MM.1S (cell line): ENCODE measurements at regions not wholly inside any gene's neighbourhood (a gene's known extent, or its start where the extent isn't known, plus 50 kb on each side); places are given as distances from the start of the nearest gene placed in this dataset.

Experiments
- EZH2 ChIP-seq: fragments of 300-600 bp; sonication (generic); optimal IDR thresholded peaks from 2 replicates; pipeline ENCODE3; 2017; ENCODE audit warnings: low read depth, mild to moderate bottlenecking, antibody characterized with exemption, low read length, mixed read lengths
- EZH2phosphoT487 ChIP-seq: fragments of 300-600 bp; sonication (generic); IDR thresholded peaks from 2 replicates; pipeline ENCODE4 v1.6.1; 2018; ENCODE audit warnings: antibody characterized with exemption, low read length
- TF ChIP-seq, protein P1 (sequence below): fragments of 300-600 bp; sonication (generic); IDR thresholded peaks from 2 replicates; pipeline ENCODE4 v1.5.1; 2016; ENCODE audit warnings: antibody characterized with exemption, low read length, mixed read lengths

DNA sequence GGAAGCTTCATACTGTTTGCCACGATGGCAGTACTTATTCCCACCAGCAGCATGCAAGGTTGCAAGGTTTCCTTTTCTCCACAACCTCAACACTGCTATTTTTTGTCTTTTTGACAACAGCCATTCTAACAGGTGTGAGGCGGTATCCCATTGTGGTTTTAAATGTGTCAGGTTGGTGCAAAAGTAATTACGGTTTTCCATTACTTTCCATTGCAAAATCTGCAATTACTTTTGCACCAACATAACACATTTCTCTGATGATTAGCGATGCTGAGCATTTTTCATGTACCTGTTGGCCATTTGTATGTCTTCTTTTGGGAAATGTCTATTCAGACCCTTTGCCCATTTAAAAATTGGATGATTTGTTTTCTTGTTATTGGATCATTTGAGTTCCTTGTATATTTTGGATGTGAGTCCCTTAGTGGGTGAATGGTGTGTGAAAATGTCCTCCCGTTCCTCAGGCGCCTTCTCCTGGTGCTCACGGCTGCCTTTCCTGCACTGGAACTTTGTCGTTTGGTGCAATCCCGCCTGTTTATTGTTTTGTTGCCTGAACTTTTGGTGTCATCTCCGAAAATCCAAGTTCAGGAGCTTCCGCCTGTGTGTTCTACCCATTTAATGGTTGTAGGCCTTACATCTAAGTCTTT is 213.6 kb downstream of the KIF26A start:
- TF ChIP-seq, protein P1, sequence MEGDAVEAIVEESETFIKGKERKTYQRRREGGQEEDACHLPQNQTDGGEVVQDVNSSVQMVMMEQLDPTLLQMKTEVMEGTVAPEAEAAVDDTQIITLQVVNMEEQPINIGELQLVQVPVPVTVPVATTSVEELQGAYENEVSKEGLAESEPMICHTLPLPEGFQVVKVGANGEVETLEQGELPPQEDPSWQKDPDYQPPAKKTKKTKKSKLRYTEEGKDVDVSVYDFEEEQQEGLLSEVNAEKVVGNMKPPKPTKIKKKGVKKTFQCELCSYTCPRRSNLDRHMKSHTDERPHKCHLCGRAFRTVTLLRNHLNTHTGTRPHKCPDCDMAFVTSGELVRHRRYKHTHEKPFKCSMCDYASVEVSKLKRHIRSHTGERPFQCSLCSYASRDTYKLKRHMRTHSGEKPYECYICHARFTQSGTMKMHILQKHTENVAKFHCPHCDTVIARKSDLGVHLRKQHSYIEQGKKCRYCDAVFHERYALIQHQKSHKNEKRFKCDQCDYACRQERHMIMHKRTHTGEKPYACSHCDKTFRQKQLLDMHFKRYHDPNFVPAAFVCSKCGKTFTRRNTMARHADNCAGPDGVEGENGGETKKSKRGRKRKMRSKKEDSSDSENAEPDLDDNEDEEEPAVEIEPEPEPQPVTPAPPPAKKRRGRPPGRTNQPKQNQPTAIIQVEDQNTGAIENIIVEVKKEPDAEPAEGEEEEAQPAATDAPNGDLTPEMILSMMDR, result no peak
- no peak for TF ChIP-seq EZH2
- TF ChIP-seq EZH2phosphoT487, result no peak
